Right lobe of liver (tissue), 6 donors: ENCODE measurements at regions not wholly inside any gene's neighbourhood (a gene's known extent, or its start where the extent isn't known, plus 50 kb on each side); places are given as distances from the start of the nearest gene placed in this dataset.
"Not testable (repeated sequence)": the region's sequence is repeated elsewhere in the genome, so short reads cannot be mapped to it uniquely, and the experiment has no call there.

Source experiments
- ATAC-seq, 4 donors: fragments of 200-7000 bp; cut with Tn5 transposase; one replicate each; pipeline ENCODE4 v1.9.1; 2020; ENCODE audit warnings: mild to moderate bottlenecking in 4 of 4, moderate library complexity in 4 of 4
- DNase-seq, 3 donors: peaks; one replicate each; pipeline ENCODE4 v3.0.0-alpha.2; 2020
- H3K27ac ChIP-seq, 3 donors: fragments of 200-600 bp; one replicate each; pipeline ENCODE4 v1.8.0; 2022
- H3K27me3 ChIP-seq, 2 donors: fragments of 200-600 bp; one replicate each; pipeline ENCODE4 v1.8.0; 2022
- H3K36me3 ChIP-seq, 4 donors: fragments of 200-600 bp; sonication (generic) in 1 of 4; one replicate each; pipeline versions ENCODE4 v1.5.1 to v1.8.0; 2017 to 2022; ENCODE audit warnings: control low read depth in 1 of 4
- H3K4me1 ChIP-seq, 4 donors: fragments of 200-600 bp; sonication (generic) in 1 of 4; one replicate each; pipeline versions ENCODE4 v1.5.1 to v1.8.0; 2017 to 2022; ENCODE audit warnings: control low read depth in 1 of 4
- H3K4me3 ChIP-seq, 3 donors: fragments of 200-600 bp; one replicate each; pipeline ENCODE4 v1.8.0; 2022
- H3K9me3 ChIP-seq, 4 donors: fragments of 200-600 bp; sonication (generic) in 1 of 4; one replicate each; pipeline versions ENCODE4 v1.5.1 to v1.8.0; 2017 to 2022; ENCODE audit warnings: control low read depth in 1 of 4
- CTCF ChIP-seq, 4 donors: fragments of 200-600 bp in 3 of 4; fragments of 450-650 bp in 1 of 4; IDR thresholded peaks; one replicate each; pipeline versions ENCODE4 v1.5.1 to v1.8.0; 2016 to 2022; ENCODE audit warnings: antibody characterized with exemption in 4 of 4, mild to moderate bottlenecking in 2 of 4
- POLR2A ChIP-seq: fragments of 450-650 bp; IDR thresholded peaks from one replicate; pipeline ENCODE4 v1.6.1; 2017; ENCODE audit warnings: antibody characterized with exemption, mild to moderate bottlenecking
- WGBS: methylation state at CpG from one replicate; pipeline ENCODE4 v1.1.6; 2018; ENCODE audit warnings: low coverage, low lambda C conversion rate; ENCODE audit not compliant: insufficient coverage; ENCODE audit errors: missing lambda C conversion rate; 5-methylcytosine and 5-hydroxymethylcytosine counted together
- intact Hi-C, 2 donors: fragments of 100-400 bp; cut with DNase I; formaldehyde crosslinking; loops; one replicate each; pipeline versions ENCODE4 v1.11.2 to v1.14.1; 2022
- donor health status: DM: no; HTN: yes; CAD: no.
- donor health status: DM: no; HTN: no; CAD: no.
- donor health status: DM: no; HTN: no; CAD: no.
- donor health status: DM: no; HTN: yes; CAD: no.
- donor health status: DM: no; HTN: yes; CAD: no.

GRCh38 chr2:95674186-95674585, 82.4 kb downstream of the TRIM43 start:
- H3K36me3 ChIP-seq: no peaks in the 10 kb centered on the region
- intact Hi-C loops: no loop called here
- H3K27me3 ChIP-seq: no peaks in the 10 kb centered on the region
- no peak for ATAC-seq
- no peak overlapping the region for H3K27ac ChIP-seq
- no peak for DNase-seq
- 83% methylated on average over 5 of the region's 5 CpGs for WGBS
- no peaks in the 10 kb centered on the region for H3K9me3 ChIP-seq
- H3K4me3 ChIP-seq: no peak overlapping the region
- TF ChIP-seq CTCF (IDR thresholded peaks at IDR 0.05) (no peak), POLR2A (no peak)
- H3K4me1 ChIP-seq: peaks cover 0 to 10% (median 5%) of the 10 kb centered on the region in 4 donors

DNA sequence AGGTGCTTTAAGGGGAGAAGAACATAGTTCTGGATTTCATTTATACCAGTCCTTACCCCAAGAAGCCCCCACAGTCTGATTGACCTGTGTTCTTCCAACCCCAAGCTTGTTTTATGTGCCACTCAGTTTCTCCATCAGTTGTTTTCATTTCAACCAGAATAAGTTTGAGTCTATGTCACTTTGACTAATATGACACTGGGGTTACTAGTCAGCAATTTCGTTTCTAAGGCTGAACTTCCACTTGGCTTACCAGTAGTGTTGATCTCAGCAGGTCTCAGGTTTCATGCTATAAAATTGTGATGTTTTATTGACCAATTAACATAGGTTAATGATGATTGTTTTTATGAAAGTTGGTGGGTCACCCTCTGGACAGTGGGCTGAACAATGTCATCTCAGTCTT, 84.8 kb downstream of the TRIM43 start:
- 33% methylated on average over 1 of the region's 1 CpG for WGBS
- H3K36me3 ChIP-seq, ATAC-seq, H3K4me3 ChIP-seq, intact Hi-C loops, H3K9me3 ChIP-seq, H3K27ac ChIP-seq, H3K27me3 ChIP-seq, DNase-seq: not testable (repeated sequence)
- H3K4me1 ChIP-seq: peaks cover 0 to 10% (median 5%) of the 10 kb centered on the region in 4 donors

DNA sequence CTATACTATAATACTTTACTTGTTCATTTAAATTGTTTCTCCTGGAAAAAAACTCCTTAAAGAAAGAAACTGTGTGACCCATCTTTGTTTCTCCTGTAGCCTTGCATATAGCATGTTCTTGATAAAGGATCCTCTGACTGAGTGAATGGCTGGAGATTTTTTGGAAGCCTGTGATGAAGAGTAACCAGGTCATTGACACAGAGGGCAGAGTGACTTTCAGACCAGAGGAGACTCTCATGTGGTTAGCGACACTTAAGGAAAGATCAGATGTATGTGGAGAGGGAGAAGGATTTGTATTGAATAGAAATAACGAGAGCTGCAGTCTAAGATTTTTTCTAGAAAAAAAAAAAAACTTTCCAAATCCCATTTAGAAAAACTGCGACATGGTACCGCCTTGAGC, 85.5 kb downstream of the TRIM43 start:
- 44% methylated on average over 4 of the region's 4 CpGs for WGBS
- intact Hi-C loops: no loop called here
- H3K36me3 ChIP-seq: no peaks in the 10 kb centered on the region
- H3K4me1 ChIP-seq: peaks cover 0 to 10% (median 5%) of the 10 kb centered on the region in 4 donors
- peak; percentile 33 to 52 (median 36) for ATAC-seq
- no peaks in the 10 kb centered on the region for H3K27me3 ChIP-seq
- H3K4me3 ChIP-seq: no peak overlapping the region
- no peak for TF ChIP-seq CTCF (IDR thresholded peaks at IDR 0.05)
- no peak for TF ChIP-seq POLR2A
- H3K27ac ChIP-seq: no peak overlapping the region
- DNase-seq: no peak
- no peaks in the 10 kb centered on the region for H3K9me3 ChIP-seq

GRCh38 chr2:95677833-95678232, 86.0 kb downstream of the TRIM43 start:
- DNase-seq, H3K27me3 ChIP-seq, ATAC-seq, H3K4me3 ChIP-seq, H3K9me3 ChIP-seq, H3K36me3 ChIP-seq, intact Hi-C loops, H3K27ac ChIP-seq: not testable (repeated sequence)
- 65% methylated on average over 3 of the region's 3 CpGs for WGBS
- peaks cover 0 to 10% (median 5%) of the 10 kb centered on the region in 4 donors for H3K4me1 ChIP-seq

GRCh38 chr2:95681158-95681557, 89.4 kb downstream of the TRIM43 start:
- intact Hi-C loops: not testable (repeated sequence)
- whole genome bisulfite sequencing: no CpG with 5 or more reads among the region's 1 CpG

DNA sequence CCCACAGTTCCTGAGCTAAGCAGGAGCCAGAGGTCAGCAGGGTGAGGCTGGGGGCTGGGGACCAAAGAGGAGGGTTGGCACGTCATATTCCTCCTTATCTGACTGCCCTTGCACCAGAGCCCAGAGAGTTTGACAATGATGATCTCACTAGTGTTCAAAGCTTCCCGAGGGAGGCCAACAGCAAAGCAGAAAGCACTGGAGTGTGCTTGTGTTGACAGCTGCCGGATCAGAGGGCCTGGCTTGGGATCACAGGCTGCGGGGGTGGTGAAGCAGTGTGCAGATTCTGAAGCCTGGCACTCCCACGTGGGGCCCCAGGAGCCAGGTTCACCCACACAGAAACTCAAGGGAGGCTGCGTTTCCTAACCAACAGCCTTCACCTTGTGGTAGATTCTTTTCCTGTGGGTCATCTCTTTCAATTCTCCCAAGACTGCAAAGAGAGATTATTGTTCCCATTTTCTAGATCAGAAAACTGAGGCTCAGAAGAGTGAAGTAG, 89.8 kb downstream of the TRIM43 start:
- ATAC-seq: peak; percentile 55 to 69 (median 60)

More at GRCh38 chr2:95681158-95681557, 89.4 kb downstream of the TRIM43 start:
- not testable (repeated sequence) for H3K9me3 ChIP-seq, H3K4me3 ChIP-seq, DNase-seq, H3K27me3 ChIP-seq, ATAC-seq, H3K36me3 ChIP-seq, H3K27ac ChIP-seq
- H3K4me1 ChIP-seq: peaks cover 0 to 25% (median 7%) of the 10 kb centered on the region in 4 donors

GRCh38 chr2:95682889-95683517, 91.2 kb downstream of the TRIM43 start:
- 10% methylated on average over 9 of the region's 19 CpGs for WGBS
- intact Hi-C loops, H3K9me3 ChIP-seq, DNase-seq, H3K36me3 ChIP-seq, H3K27me3 ChIP-seq: not testable (repeated sequence)
- ATAC-seq: peak; percentile 7 to 27 (median 8)
- peaks cover 0 to 25% (median 6%) of the 10 kb centered on the region in 4 donors for H3K4me1 ChIP-seq
- H3K4me3 ChIP-seq: peak overlapping the region; percentile 21 to 53 (median 48)
- peak overlapping the region; percentile 53 to 88 (median 71) for H3K27ac ChIP-seq

More for the DNA sequence above, 89.8 kb downstream of the TRIM43 start:
- 5% methylated on average over 2 of the region's 6 CpGs for WGBS
- H3K27me3 ChIP-seq, intact Hi-C loops, H3K36me3 ChIP-seq, H3K9me3 ChIP-seq, H3K4me3 ChIP-seq: not testable (repeated sequence)
- peak in 1 of 3 donors; percentile 34 for DNase-seq
- Histone ChIP-seq H3K4me1 (peaks cover 0 to 30% (median 8%) of the 10 kb centered on the region in 4 donors), H3K27ac (peak overlapping the region in 1 of 3 donors; percentile 15)
